Upper lobe of left lung (tissue), 4 donors: ENCODE measurements at regions not wholly inside any gene's neighbourhood (a gene's known extent, or its start where the extent isn't known, plus 50 kb on each side); places are given as distances from the start of the nearest gene placed in this dataset.

Source experiments
- CTCF ChIP-seq, 6 experiments: fragments of 450-650 bp in 4 of 6; fragments of 200-600 bp in 2 of 6; sonication (generic) in 2 of 6; IDR thresholded peaks; one replicate each; pipeline ENCODE4 v1.5.1; 2016 to 2019; ENCODE audit warnings: antibody characterized with exemption in 6 of 6
- EP300 ChIP-seq, 4 donors: sonication (generic); formaldehyde crosslinking; IDR thresholded peaks; one replicate each; pipeline ENCODE4 v1.5.1; 2017; ENCODE audit warnings: antibody characterized with exemption in 4 of 4, control low read depth in 2 of 4
- POLR2A ChIP-seq, 4 donors: fragments of 450-650 bp; IDR thresholded peaks; one replicate each; pipeline ENCODE4 v1.5.1; 2016 to 2017; ENCODE audit warnings: antibody characterized with exemption in 4 of 4, mild to moderate bottlenecking in 2 of 4

- TF ChIP-seq CTCF (IDR thresholded peaks at IDR 0.05): no peak
- TF ChIP-seq POLR2A (IDR thresholded peaks at IDR 0.05): no peak
- TF ChIP-seq EP300 (IDR thresholded peaks at IDR 0.05): no peak
Measured at GRCh38 chr6:141398949-141399348, 733.8 kb upstream of the GJE1 start.
